HG03280 (cell line): ENCODE measurements at regions not wholly inside any gene's neighbourhood (a gene's known extent, or its start where the extent isn't known, plus 50 kb on each side); places are given as distances from the start of the nearest gene placed in this dataset.
"Not testable (repeated sequence)": the region's sequence is repeated elsewhere in the genome, so short reads cannot be mapped to it uniquely, and the experiment has no call there.

Experiments
- ATAC-seq: cut with Tn5 transposase; IDR thresholded peaks from one replicate; pipeline ENCODE4 v1.9.1; 2021; ENCODE audit warnings: mild to moderate bottlenecking, moderate library complexity; ENCODE audit not compliant: unreplicated experiment

DNA sequence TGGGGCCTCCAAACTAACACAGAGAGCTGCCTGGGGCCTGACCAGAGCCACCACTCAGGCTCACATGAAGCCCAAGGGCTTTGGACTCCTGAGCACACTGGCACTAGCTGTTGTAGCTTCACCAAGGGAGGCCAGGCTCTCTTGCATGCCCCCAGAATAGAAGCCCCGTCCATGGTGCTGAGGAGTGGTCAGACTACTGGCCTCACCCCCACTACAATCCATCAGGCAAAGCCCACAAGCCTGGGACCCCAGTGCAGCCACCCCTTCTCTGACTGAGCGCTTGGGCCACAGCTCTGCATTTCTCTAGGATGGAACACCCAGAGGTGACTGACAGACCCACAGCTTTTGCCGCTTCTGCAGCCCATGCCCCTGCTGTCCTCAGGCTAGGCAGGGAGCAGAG lies 180.8 kb downstream of the PYDC2 start:
- no peak for ATAC-seq

GRCh38 chr3:191644291-191644690 lies 183.3 kb downstream of the PYDC2 start:
- no peak for ATAC-seq

DNA sequence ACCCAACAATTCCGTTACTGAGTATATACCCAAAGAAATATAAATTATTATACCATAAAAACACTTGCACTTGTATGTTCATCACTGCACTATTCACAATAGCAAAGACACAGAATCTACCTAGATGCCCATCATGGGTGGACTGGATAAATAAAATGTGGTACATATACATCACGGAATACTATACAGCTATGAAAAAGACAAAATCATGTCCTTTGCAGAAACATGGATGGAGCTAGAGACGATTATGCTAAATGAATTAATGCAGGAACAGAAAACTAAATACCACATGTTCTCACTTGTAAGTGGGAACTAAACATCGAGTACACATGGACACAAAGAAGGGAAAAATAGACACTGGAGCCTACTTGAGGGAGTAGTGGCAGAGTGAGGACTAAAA lies 185.3 kb downstream of the PYDC2 start:
- no peak for ATAC-seq

DNA sequence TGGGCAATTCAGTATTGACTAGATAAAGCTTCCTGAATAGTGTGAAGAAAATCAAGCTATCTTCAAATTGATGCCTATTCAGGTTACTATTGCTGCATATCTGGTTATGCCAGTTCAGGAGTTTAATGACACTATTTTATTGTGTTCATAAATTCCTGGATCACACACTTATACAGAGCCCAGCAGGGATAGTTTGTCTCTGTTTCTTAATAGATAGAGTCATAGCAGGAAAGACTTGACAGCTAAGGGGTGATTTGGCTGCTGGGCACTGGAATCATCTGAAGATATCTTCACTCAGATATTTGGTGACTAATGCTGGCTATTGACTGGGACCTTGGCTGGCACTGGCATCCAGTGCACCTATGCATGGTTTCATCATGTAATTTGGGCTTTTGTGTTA lies 187.8 kb downstream of the PYDC2 start:
- ATAC-seq: no peak

DNA sequence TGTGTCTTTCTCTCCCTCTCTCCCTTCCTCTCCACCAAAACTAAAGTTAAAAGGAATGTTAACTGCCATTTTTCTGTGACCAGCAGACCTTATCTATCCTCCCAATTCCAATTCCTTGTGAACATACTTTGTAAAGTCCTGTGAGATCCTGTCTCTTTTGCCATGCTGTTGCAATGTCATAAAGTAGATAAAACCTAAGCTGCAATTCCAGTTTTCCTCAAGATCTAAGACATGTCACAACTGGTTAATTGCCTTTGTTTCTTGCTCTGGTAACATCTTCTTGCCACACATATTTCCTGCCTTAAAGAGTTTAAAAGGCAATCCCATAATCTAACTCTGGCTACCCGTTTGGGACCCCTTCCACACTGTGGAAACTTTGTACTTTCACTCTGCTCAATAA lies 188.7 kb downstream of the PYDC2 start:
- ATAC-seq: no peak

GRCh38 chr3:191658781-191659419 lies 197.9 kb downstream of the PYDC2 start:
- ATAC-seq: not testable (repeated sequence)

- ATAC-seq: not testable (repeated sequence)
Measured at GRCh38 chr3:191662150-191662549, 201.2 kb downstream of the PYDC2 start.

- no peak for ATAC-seq
Measured at GRCh38 chr3:191680989-191681597, 220.1 kb downstream of the PYDC2 start.

GRCh38 chr3:191682961-191683360 lies 222.0 kb downstream of the PYDC2 start:
- ATAC-seq: no peak

DNA sequence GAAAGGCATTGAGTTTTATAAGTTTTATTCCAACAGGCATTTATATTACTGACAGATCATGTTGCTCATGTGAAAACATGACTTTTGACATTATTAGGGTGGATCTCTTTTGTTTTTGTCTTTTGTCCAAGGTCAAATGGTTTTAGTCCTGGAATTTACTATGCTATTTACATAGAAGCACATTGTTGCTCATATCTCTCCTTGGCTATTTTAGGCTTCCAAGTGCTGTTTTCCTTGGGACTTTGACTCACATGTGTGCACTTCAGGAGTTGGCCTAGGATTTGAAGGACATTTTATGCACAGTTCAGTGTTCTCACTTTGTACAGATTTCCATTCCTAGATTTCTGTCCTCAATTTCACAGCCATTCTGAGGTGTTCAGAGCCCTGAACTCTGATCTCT lies 225.7 kb downstream of the PYDC2 start:
- no peak for ATAC-seq

DNA sequence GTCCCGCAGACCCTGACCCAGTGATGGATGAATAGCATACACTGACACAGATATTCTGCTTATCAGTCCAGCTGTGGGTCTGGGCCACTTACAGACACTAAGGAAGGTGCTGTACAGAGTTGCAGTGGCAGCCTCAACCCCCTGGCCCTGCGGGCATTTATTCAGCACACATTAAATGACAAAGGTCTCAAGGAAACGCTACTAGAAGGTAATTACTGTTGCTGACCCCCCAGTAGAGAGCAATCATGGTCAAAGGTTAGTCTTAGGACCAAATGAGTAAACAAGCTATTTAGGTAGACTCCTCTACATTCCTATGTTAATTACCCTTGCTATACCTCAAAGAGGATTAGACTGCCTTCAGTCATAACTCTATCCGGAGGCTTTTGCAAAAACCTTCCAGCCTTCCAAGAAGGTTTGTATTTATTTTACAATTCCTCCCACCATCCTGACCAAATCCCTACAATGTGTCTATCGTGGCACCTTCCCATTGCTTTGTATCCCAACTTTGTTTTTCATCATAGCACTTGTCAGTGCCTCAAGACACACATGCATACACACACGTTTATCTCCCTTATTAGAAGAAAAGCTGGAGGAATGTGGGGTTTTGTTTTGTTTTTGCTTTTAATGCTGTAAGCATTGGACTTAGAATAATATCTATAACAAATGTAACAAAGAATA lies 227.9 kb downstream of the PYDC2 start:
- ATAC-seq: no peak

GRCh38 chr3:191691184-191691583 lies 230.2 kb downstream of the PYDC2 start:
- not testable (repeated sequence) for ATAC-seq

DNA sequence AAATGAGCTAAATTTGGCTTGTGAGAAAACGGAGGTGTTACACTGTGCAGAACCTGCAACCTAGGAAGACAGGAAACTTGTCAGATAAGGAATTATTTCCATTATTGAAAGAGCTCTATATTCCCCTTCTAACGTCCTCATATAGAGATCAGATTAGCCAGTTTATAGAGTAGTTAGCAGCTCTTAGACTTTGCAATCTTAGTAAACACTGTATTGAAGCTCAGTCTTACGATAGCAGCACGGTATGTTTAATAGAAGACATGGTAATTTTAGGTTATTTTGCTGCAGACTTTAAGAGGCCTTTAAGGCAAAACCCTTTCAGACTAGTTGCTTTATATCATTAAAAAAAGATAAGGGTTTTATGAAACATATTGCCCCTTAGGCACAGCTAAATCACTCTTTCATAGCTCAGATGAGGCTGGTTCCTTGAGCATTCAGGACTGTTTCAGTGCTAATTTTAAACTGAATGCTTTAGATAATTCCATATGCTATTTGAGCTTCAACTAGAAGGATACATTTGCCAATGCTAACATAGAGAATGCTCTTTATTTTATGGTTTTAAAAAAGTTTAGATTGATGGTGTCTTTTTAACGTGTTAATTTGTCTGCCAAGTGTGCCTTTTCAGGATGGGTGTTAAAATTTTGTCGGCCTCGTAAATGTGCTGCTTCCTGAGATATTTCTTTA lies 234.3 kb downstream of the PYDC2 start:
- no peak for ATAC-seq

DNA sequence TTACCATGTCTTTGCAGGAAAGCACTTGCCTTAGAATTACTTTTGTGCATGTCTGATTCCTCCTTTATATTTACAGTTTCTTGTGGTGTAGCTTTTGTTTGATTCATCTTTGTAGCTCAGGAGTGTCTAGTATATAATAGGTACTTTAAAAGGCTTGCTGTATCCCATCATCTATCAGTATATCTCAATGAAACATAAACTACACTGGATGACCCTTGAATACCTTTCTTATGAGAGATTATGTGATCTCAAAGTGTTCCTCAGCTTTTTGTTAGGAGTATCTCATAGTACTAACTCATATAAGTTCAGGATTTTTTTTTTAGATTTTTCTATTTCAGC lies 234.8 kb downstream of the PYDC2 start:
- no peak for ATAC-seq

DNA sequence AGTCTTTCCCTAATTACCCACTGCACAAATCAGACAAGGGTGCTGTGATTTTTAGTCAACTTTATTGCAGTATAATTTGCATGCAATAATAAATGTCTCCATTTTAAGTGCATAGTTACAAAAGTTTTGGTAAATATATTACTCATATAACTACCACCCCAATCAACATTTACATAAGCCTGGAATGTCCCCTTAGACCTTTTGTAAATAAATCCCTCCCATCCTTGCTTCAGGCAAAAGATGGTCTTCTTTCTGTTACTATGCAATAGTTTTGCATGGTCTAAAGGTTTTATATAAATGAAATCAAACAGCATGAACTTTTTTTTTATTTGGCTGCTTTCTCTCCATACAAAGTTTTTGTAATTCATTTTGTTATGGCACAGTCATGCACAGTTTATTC lies 235.4 kb downstream of the PYDC2 start:
- ATAC-seq: no peak

- ATAC-seq: no peak
Measured at GRCh38 chr3:191699546-191699945, 238.6 kb downstream of the PYDC2 start.

DNA sequence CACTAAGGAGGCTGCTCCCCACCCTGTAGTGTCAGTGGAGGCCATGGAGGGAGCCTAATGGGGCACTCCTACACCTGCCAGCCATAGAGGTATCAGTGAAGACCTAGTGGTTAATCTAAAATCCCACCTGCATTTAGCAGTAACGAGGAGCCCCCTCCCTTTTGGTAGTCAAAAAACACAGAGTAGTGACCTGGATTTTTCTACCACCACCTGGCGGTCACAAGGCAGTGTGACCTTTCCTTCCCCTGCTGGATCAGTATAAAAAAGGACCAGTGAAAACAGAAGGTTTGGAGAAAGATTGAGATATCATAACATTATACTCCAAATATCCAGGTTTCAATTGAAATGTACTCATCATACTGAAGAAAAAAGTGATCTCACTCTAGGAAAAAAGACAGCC lies 241.2 kb downstream of the PYDC2 start:
- ATAC-seq: no peak

DNA sequence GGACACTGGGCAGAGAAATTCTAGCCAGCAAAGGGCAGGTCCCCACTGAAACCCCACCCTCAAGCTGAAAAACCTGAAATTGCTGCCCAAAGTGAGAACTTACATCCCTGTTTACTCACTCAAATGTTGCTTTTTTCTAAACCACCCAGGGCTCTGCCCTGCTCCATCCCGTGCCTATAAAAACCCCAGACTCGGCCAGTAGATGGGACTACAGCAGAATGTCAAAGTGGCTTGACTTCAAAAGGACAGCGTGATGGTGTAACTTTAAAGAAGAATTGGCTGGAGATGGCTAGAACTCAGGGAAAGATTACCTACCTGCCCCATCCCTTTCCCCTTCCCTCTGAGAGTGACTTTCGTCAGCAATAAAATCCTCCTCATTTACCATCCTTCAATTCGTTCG lies 246.9 kb downstream of the PYDC2 start:
- ATAC-seq: no peak

DNA sequence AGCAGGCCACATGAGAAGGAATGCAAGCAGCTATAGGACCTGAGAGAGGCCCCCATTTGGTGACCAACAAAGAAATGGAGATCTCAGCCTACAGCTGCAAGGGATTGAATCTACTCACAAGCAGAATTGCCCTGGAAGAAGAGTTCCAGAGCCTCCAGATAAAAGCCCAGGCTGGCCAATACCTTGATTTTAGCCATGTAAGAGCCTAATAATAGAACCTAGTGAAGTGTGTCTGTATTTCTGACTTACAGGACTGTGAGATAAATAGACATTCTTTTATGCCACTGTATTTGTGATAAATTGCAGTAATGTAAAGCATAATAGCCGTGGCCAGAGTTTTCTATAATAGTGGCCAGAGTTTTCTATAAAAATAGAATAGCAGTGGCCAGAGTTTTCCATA lies 254.6 kb downstream of the PYDC2 start:
- no peak for ATAC-seq

- no peak for ATAC-seq
Measured at GRCh38 chr3:191721390-191721861, 260.5 kb downstream of the PYDC2 start.

- ATAC-seq: no peak
Measured at GRCh38 chr3:191721990-191722389, 261.0 kb downstream of the PYDC2 start.

- ATAC-seq: no peak
Measured at GRCh38 chr3:191727338-191727737, 266.4 kb downstream of the PYDC2 start.
